WERI-Rb-1 (cell line): ENCODE measurements at regions not wholly inside any gene's neighbourhood (a gene's known extent, or its start where the extent isn't known, plus 50 kb on each side); places are given as distances from the start of the nearest gene placed in this dataset.

Source experiments
- DNase-seq: peaks from one replicate; pipeline ENCODE4 v3.0.0-alpha.2; 2020
- H3K27ac ChIP-seq: fragments of 250-450 bp; sonication (Bioruptor Pico); 2 replicates; pipeline ENCODE4 v1.5.1; 2020; ENCODE audit warnings: mild to moderate bottlenecking, moderate library complexity
- H3K27me3 ChIP-seq: fragments of 250-450 bp; sonication (Bioruptor Pico); 2 replicates; pipeline ENCODE4 v1.5.1; 2021; ENCODE audit warnings: mild to moderate bottlenecking, low read depth, moderate library complexity; ENCODE audit not compliant: insufficient read depth, severe bottlenecking
- H3K36me3 ChIP-seq: fragments of 250-450 bp; sonication (Bioruptor Pico); 2 replicates; pipeline ENCODE4 v1.5.1; 2020; ENCODE audit warnings: mild to moderate bottlenecking, moderate library complexity
- H3K4me3 ChIP-seq: 2 replicates; pipeline ENCODE4 v1.5.1; 2011; ENCODE audit warnings: low read depth, mild to moderate bottlenecking, control low read depth, low read length
- H3K9me3 ChIP-seq: fragments of 250-450 bp; sonication (Bioruptor Pico); 2 replicates; pipeline ENCODE4 v1.5.1; 2021; ENCODE audit warnings: mild to moderate bottlenecking, moderate library complexity; ENCODE audit not compliant: severe bottlenecking
- TF ChIP-seq, protein P1 (sequence below): IDR thresholded peaks from 2 replicates; pipeline ENCODE4 v1.5.1; 2011; ENCODE audit warnings: low read depth, mild to moderate bottlenecking, control low read depth, inconsistent platforms, low read length

- TF ChIP-seq, protein P1, sequence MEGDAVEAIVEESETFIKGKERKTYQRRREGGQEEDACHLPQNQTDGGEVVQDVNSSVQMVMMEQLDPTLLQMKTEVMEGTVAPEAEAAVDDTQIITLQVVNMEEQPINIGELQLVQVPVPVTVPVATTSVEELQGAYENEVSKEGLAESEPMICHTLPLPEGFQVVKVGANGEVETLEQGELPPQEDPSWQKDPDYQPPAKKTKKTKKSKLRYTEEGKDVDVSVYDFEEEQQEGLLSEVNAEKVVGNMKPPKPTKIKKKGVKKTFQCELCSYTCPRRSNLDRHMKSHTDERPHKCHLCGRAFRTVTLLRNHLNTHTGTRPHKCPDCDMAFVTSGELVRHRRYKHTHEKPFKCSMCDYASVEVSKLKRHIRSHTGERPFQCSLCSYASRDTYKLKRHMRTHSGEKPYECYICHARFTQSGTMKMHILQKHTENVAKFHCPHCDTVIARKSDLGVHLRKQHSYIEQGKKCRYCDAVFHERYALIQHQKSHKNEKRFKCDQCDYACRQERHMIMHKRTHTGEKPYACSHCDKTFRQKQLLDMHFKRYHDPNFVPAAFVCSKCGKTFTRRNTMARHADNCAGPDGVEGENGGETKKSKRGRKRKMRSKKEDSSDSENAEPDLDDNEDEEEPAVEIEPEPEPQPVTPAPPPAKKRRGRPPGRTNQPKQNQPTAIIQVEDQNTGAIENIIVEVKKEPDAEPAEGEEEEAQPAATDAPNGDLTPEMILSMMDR = no peak
These were observed 102.6 kb upstream of the RSPO3 start for GRCh38 chr6:127015858-127016257.

GRCh38 chr6:127019828-127020227, 98.6 kb upstream of the RSPO3 start:
- DNase-seq = no peak
- H3K36me3 ChIP-seq = no peaks in the 10 kb centered on the region
- no peaks in the 10 kb centered on the region for H3K9me3 ChIP-seq
- no peak overlapping the region for H3K4me3 ChIP-seq
- no peaks in the 10 kb centered on the region for H3K27me3 ChIP-seq
- no peak overlapping the region for H3K27ac ChIP-seq
- TF ChIP-seq, protein P1 = no peak

More at GRCh38 chr6:127015858-127016257, 102.6 kb upstream of the RSPO3 start:
- no peak for DNase-seq
- Histone ChIP-seq H3K36me3 (no peaks in the 10 kb centered on the region), H3K9me3 (no peaks in the 10 kb centered on the region), H3K4me3 (no peak overlapping the region), H3K27me3 (no peaks in the 10 kb centered on the region), H3K27ac (no peak overlapping the region)

DNA sequence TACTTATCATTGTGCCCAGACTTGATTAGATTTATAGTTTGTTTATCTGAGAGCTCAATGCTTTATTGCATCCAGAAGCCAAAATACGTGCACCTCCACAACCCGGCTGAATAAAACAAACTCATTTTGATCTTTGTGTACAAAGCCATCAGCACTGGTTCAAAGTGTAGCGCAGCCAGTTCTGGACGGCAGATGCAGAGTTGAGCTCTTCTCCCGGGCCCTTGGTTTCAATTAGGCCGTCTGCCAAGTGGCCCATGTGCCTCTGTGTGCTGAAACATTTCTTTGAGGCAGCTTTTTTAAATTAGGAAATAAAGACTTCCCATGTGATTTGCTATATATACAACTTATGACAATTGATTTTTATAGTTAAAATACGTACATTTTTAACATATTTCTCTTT, 96.2 kb upstream of the RSPO3 start:
- H3K27ac ChIP-seq = no peak overlapping the region
- TF ChIP-seq, protein P1 = no peak
- H3K27me3 ChIP-seq = no peaks in the 10 kb centered on the region
- no peak overlapping the region for H3K4me3 ChIP-seq
- H3K9me3 ChIP-seq = no peaks in the 10 kb centered on the region
- no peak for DNase-seq
- H3K36me3 ChIP-seq = no peaks in the 10 kb centered on the region

GRCh38 chr6:127023001-127023778, 95.3 kb upstream of the RSPO3 start:
- Histone ChIP-seq H3K27ac (no peak overlapping the region), H3K27me3 (no peaks in the 10 kb centered on the region), H3K4me3 (no peak overlapping the region), H3K9me3 (no peaks in the 10 kb centered on the region), H3K36me3 (no peaks in the 10 kb centered on the region)
- TF ChIP-seq, protein P1 = no peak
- no peak for DNase-seq

GRCh38 chr6:127026247-127026646, 92.2 kb upstream of the RSPO3 start:
- Histone ChIP-seq H3K4me3 (no peak overlapping the region), H3K27me3 (no peaks in the 10 kb centered on the region), H3K9me3 (no peaks in the 10 kb centered on the region), H3K27ac (no peak overlapping the region), H3K36me3 (no peaks in the 10 kb centered on the region)
- TF ChIP-seq, protein P1 = no peak
- DNase-seq = no peak

DNA sequence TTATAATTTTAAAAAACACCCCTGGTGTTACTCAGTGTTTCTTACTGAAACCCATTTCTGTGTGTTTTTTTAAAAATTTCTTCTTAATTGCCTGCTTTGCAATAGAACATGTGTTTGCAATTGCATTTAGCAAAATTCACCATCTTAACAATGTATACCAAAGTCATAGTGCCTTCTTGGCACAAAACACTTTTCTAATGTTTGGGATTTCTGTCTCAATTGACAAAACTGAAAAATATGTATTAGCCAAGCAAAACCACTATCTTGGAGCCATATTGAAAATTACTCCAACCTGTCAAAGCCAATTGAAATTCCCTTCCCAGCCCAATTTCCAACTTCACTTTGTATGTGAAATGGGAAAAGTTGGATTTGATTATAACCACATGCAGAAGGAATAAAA, 88.4 kb upstream of the RSPO3 start:
- Histone ChIP-seq H3K27me3 (no peaks in the 10 kb centered on the region), H3K4me3 (no peak overlapping the region), H3K9me3 (no peaks in the 10 kb centered on the region), H3K36me3 (no peaks in the 10 kb centered on the region), H3K27ac (no peak overlapping the region)
- DNase-seq = no peak
- TF ChIP-seq, protein P1 = no peak
